A204.1 (cell line): ENCODE measurements at regions not wholly inside any gene's neighbourhood (a gene's known extent, or its start where the extent isn't known, plus 50 kb on each side); places are given as distances from the start of the nearest gene placed in this dataset.

ENCODE experiments used
- FAIRE-seq: peaks from 2 replicates; lab custom pipeline; 2012; peaks lifted over from hg19 to GRCh38; lab: Jason Lieb, UNC

DNA sequence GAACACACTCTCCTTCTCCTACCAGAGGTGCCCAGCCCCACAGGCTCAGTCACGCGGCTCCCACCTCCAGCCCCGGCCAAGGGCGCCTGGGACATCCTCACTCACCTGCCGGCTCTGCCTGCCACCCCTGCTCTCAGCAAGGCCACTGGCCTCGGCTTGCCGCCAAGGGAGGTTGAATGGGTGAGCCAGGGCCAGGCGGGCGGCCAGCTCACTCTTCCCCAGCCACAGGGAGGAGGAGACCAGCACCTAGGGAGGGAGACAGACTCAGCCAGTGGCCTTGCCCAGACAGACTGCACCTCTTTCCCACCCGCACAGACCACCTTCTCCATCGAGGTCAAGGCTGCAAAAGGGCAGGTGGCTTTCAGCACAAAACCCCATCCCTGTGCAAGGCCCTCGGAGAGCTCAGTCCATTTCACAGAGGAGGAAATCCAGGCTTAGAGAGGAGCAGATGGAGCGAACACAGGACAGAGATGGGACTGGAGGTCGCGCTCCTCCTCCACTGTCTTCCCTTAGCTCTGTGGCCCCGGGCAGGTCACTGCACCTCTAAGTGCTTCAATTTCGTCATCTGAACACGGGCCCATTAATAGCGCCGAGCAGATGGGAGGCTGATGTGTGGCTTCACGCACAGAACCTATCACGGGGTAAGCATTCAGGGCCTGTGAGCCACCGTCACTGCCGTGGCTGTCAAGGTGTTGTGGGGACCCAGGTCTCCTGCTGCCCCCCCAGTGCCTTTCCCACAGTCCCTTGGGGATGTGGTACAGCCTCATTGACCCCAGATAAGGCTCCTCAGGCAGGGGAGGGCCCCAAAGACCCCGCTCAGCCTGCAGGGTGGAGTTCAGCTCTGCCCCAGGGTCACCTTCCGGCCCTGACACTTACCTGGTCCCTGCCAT is 56.1 kb downstream of the RMI2 start:
- no peak for FAIRE-seq

GRCh38 chr16:11402051-11402744 is 56.9 kb downstream of the RMI2 start:
- no peak for FAIRE-seq

GRCh38 chr16:11402745-11403533 is 57.7 kb downstream of the RMI2 start:
- FAIRE-seq = no peak

GRCh38 chr16:11403534-11403795 is 58.2 kb downstream of the RMI2 start:
- no peak for FAIRE-seq

DNA sequence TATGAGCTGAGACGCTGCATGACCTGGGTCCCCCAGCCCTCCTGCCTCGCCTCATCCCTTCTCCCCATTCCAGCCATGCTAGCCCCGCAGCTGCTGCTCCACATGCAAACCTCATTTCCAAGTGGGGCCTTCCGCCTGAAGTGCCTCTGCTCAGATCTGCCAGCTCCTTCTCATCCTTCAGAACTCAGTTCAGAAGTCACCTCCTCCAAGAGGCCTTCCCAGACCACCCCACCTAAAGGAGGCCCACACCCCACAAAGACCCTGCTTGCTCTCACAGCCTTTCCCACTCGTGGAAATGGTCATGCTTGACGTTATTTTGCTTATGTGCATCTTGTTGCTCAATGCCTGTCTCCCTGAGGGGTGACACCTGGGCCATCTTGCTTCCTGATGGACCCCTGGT is 58.7 kb downstream of the RMI2 start:
- FAIRE-seq = no peak

- FAIRE-seq = no peak
Observed at GRCh38 chr16:11404603-11405002, 59.3 kb downstream of the RMI2 start.

- no peak for FAIRE-seq
Observed at GRCh38 chr16:11405331-11406176, 60.3 kb downstream of the RMI2 start.

DNA sequence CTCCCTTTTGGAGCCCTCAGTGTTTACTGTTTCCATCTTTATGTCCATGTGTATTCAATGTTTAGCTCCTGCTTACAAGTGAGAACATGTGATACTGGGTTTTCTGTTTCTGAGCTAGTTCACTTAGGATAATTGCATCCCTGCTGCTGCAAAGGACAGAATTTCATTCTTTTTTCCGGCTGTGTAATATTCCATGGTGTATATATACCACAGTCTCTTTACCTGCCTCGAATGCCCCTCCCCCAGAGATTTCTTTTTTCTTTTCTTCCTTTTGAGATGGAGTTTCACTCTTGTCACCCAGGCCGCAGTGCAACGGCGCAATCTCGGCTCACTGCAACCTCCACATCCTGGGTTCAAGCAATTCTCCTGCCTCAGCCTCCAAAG is 60.9 kb downstream of the RMI2 start:
- no peak for FAIRE-seq

DNA sequence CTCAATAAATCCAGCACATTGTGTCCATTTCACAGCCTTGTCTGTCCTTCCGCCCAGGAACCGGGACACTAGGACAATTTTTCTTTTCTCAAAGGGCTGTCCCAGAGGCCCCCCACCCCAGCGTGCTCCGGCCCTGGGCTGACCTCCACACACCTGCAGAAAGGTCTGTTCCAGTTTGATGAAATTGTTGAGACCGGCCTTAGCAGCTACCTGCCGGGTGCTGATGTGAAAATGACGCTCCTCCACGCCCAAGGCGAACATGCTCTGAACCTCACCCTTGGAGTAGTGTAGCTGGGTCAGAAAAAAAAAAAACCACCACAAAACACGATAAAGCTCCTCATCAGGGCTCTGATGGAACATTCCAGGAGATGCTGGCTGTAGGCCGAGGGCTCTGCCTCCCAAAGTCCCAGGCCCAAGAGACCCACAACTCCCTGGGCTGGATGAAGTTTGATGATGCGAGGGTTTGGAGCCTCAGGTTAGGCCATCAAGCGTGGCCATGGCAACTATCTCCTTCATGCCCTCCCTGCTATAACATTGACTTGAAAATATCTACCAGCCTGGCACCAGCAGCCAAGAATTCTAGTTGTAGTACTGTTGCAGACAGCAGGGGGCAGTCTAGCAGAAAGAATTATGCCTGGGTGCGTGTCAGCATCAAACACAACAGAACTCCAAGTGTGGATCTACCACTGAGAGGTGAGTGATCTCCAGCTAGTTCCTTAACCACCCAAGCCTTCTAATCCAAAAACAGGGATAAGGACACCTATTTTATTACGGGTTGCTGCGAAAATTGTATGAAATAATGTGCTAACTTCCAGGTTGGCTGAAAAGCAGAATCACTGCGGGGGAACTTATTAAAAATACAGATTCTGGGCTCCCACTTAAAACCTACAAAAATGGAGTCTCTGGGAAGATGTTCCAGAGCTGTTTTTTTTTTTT is 62.1 kb downstream of the RMI2 start:
- no peak for FAIRE-seq

DNA sequence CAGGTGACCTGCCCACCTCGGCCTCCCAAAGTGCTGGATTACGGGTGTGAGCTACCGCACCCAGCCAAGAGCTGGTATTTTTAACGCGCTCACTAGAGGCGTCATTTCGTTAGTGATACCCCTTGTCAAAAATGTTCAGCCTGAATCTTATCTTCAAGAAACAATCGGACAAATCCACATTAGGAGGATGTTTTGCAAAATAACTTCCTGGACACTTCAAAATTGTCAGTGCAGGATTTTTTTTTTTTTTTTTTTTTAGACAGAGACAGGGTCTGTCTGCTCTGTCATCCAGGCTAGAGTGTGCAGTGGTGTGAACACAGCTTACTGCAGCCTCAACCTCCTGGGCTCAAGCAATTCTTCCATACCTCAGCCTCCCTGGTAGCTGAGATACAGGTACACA is 63.0 kb downstream of the RMI2 start:
- no peak for FAIRE-seq

- no peak for FAIRE-seq
Observed at GRCh38 chr16:11409398-11409797, 64.1 kb downstream of the RMI2 start.

DNA sequence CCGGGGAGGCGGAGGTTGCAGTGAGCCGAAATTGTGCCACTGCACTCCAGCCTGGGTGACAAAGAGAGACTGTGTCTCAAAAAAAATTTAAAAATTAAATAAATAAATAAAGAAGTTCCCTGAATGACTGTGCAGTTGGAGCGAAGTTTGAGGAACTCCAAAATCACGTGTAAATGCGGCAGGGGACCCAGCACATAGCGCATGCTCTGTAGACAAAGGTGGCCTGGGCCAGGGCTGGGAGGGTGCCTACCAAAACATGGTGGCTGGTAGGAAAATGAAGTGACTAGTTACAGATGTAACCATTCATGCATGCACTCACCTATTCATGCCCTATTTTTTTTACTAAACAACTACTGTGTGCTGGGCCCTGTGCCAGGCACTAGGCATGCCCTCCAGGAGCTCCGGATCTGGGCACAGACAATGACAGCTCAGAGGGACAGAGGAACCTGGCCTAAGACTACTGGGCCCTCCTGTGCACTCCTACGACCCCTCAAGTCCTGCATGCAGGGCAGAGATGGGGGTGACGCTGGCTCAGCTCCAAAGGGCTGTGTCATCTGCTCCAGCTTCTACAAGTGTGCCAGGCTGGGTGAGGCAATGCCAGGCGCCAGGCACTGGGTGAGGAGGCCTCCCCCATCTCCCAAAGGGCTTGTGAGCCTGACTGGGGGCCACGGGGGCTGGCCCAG is 65.3 kb downstream of the RMI2 start:
- no peak for FAIRE-seq

- FAIRE-seq = no peak
Observed at GRCh38 chr16:11411059-11411550, 65.8 kb downstream of the RMI2 start.

DNA sequence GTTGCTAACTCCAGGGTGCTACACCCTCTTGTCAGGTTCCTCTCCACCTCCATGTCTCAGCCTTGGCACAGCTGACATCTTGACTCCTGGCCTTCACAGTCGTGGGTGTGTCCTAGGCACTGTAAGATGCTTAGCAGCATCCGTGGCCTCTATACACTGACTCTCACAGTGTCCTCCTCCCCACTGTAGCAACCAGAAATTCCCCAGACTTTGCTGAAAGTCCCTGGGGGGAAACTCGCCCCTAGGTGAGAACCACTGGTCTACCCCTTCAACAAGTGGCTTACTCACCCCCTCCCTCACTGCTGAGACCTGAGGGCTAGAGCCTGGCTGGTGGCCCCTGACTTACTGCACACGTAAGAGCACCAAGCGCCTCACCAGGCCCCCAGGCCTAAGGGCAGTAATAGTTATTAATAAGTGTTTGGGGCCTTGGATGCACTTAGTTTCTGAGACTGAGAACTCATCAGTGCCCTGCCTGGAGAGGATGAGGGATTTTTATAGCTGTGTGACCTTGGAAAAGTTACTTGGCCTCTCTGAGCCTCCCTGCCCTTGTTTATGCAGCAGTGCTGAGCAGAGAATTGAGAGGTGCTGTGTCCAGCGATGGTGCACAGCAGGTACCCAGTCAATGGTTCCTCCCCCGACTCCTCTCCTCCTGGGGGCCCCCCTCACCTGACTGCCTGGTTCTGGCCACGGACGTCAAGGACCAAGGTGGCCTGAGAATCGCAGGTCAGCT is 67.1 kb downstream of the RMI2 start:
- no peak for FAIRE-seq

GRCh38 chr16:11412965-11413887 is 68.0 kb downstream of the RMI2 start:
- no peak for FAIRE-seq

GRCh38 chr16:11413907-11414595 is 68.8 kb downstream of the RMI2 start:
- FAIRE-seq = no peak

DNA sequence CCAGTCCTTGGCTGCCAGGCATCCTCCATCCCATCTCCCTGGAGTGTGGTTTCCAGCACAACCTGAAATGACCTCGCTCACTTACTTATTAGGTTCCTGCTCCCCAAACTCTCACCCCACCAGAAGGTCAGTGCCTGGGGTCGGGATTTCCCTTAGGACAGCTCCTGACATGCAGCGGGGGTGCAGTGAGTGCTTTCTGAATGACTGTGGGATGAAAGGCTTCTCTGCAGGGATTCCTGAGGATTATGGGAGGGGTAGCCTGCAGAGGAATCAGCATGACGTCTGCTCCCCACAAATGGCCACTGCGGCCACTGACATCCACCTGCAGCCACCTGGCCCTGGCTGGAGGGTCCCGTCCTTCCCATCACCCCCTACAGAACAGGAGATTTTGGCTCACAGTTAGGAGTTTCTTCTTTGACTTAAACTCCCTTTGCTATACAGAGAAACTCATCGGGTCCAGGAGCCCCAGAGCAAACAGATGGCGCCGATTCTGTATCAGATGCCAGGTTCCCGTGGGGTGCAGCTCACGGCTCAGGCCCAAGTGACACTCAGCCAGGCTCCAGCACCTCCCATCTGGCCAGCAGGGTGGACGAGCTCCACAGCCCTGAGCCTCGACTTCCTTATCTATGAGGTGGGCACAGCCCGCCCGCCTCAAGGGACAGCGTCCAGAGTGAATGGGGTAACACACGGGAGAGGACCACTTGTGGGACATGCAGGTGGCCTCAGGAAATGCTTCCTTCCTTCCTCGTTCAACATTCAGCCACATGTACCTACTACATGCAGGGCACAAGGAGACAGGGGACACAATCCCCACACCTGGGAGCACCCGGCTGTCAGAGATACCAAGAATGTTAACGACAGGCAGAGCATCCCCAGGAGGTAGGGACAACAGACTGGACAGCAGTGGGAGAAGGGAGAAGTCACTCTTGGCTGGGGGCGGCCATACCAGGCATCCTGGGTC is 69.8 kb downstream of the RMI2 start:
- no peak for FAIRE-seq
